Adrenal gland (tissue), 9 donors: ENCODE measurements at regions not wholly inside any gene's neighbourhood (a gene's known extent, or its start where the extent isn't known, plus 50 kb on each side); places are given as distances from the start of the nearest gene placed in this dataset.
"Not testable (repeated sequence)": the region's sequence is repeated elsewhere in the genome, so short reads cannot be mapped to it uniquely, and the experiment has no call there.

Experiments used
- DNase-seq, 7 donors: peaks; one replicate each; pipeline ENCODE4 v3.0.0-alpha.2; 2019 to 2020
- H3K27ac ChIP-seq, 5 donors: fragments of 200-600 bp; sonication (generic) in 4 of 5; 1 replicate in 3 of 5; 2 replicates in 2 of 5; pipeline versions ENCODE4 v1.5.1 to v1.8.0; 2016 to 2020; ENCODE audit warnings: mild to moderate bottlenecking in 1 of 5
- H3K27me3 ChIP-seq: fragments of 200-600 bp; 2 replicates; pipeline ENCODE4 v1.8.0; 2021
- H3K36me3 ChIP-seq, 2 donors: fragments of 200-600 bp; replicated peaks in 1 of 2; 1 replicate in 1 of 2; 2 replicates in 1 of 2; pipeline versions ENCODE4 v1.5.1 to v1.8.0; 2018 to 2022
- H3K4me1 ChIP-seq, 2 donors: fragments of 200-600 bp; replicated peaks in 1 of 2; 1 replicate in 1 of 2; 2 replicates in 1 of 2; pipeline versions ENCODE4 v1.5.1 to v1.8.0; 2018 to 2021
- H3K4me3 ChIP-seq, 4 donors: fragments of 200-600 bp; sonication (generic) in 3 of 4; one replicate each; pipeline ENCODE4 v1.5.1; 2016 to 2018
- H3K9me3 ChIP-seq, 3 donors: fragments of 200-600 bp; sonication (generic) in 1 of 3; replicated peaks in 1 of 3; 1 replicate in 2 of 3; 2 replicates in 1 of 3; pipeline versions ENCODE4 v1.5.1 to v1.8.0; 2016 to 2021
- POLR2A ChIP-seq, 2 donors: fragments of 450-650 bp; IDR thresholded peaks; one replicate each; pipeline ENCODE4 v1.6.1; 2017; ENCODE audit warnings: antibody characterized with exemption in 2 of 2, mild to moderate bottlenecking in 2 of 2, moderate library complexity in 1 of 2
- WGBS, 4 donors: extraction: QIAGEN DNeasy Blood & Tissue Kit in 2 of 4; methylation state at CpG; one replicate each; pipeline versions ENCODE4 v1.1.5 to v1.1.7; 2013 to 2017; 5-methylcytosine and 5-hydroxymethylcytosine counted together
- intact Hi-C, 2 donors: fragments of 100-400 bp; cut with DNase I; formaldehyde crosslinking; loops; one replicate each; pipeline versions ENCODE4 v1.14.1 to v1.15.0; 2022 to 2023
- TF ChIP-seq, protein P1 (sequence below), 6 experiments: fragments of 450-650 bp in 4 of 6; fragments of 200-600 bp in 2 of 6; sonication (generic) in 1 of 6; IDR thresholded peaks; 1 replicate in 5 of 6; 2 replicates in 1 of 6; pipeline versions ENCODE4 v1.5.1 to v1.8.0; 2016 to 2021; ENCODE audit warnings: antibody characterized with exemption in 6 of 6, mild to moderate bottlenecking in 2 of 6, moderate library complexity in 1 of 6
- donor health status: healthy with polysubstance abuse.
- donor health status: Bipolar disorder and iron deficiency.
- donor health status: DM: yes; HTN: yes; CAD: no.
- donor health status: DM: no; HTN: no; CAD: no.
- donor health status: DM: no; HTN: no; CAD: no.

DNA sequence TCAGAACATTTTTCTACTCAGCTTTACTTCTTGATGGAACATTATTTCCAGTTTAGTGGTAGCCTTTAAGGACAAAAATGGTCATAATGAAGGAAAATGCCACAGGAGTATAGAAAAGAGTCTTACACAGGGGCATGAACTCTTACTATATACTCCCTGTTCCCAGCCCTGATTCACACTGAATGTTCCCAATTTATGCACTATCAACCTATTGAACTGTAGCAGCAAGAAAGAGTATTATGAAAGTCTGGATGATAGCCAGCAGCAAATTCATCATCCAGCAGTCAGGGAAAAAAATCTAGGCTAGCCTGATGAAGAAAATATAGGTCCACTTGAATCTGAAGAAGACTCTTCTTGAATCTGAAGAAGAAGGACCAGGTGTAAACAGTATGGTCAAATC is 1170.3 kb upstream of the CHAC2 start:
- Histone ChIP-seq H3K27ac (no peak overlapping the region), H3K27me3 (no peaks in the 10 kb centered on the region), H3K36me3 (no peaks in the 10 kb centered on the region), H3K4me1 (no peaks in the 10 kb centered on the region), H3K9me3 (no peaks in the 10 kb centered on the region), H3K4me3 (no peak overlapping the region)
- no peak for TF ChIP-seq POLR2A (IDR thresholded peaks at IDR 0.05)
- TF ChIP-seq, protein P1, sequence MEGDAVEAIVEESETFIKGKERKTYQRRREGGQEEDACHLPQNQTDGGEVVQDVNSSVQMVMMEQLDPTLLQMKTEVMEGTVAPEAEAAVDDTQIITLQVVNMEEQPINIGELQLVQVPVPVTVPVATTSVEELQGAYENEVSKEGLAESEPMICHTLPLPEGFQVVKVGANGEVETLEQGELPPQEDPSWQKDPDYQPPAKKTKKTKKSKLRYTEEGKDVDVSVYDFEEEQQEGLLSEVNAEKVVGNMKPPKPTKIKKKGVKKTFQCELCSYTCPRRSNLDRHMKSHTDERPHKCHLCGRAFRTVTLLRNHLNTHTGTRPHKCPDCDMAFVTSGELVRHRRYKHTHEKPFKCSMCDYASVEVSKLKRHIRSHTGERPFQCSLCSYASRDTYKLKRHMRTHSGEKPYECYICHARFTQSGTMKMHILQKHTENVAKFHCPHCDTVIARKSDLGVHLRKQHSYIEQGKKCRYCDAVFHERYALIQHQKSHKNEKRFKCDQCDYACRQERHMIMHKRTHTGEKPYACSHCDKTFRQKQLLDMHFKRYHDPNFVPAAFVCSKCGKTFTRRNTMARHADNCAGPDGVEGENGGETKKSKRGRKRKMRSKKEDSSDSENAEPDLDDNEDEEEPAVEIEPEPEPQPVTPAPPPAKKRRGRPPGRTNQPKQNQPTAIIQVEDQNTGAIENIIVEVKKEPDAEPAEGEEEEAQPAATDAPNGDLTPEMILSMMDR (IDR thresholded peaks at IDR 0.05): no peak
- no peak for DNase-seq
- intact Hi-C loops: no loop called here

DNA sequence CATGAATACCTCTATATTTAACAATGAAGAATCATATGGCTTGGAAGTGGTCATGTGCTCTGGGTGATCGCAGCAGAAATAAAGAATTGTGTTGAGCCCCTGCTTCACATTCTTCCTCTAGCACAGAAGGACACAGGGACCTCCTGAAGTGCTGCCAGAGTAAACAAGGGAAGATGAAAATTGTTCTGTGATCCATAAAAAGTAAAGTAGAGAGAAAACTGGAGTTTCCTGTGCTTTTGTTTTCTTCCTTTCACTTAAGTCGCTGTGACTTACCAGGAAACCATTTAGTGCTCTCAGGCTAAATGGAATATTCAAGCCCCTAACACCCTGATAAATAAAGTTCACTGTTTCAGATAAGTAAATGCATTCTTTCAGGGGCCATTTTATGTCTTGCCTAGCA is 1173.6 kb upstream of the CHAC2 start:
- H3K4me1 ChIP-seq: no peaks in the 10 kb centered on the region
- WGBS, 4 donors: 36 to 47% (median 42%) methylated on average over 2 of the region's 2 CpGs

DNA sequence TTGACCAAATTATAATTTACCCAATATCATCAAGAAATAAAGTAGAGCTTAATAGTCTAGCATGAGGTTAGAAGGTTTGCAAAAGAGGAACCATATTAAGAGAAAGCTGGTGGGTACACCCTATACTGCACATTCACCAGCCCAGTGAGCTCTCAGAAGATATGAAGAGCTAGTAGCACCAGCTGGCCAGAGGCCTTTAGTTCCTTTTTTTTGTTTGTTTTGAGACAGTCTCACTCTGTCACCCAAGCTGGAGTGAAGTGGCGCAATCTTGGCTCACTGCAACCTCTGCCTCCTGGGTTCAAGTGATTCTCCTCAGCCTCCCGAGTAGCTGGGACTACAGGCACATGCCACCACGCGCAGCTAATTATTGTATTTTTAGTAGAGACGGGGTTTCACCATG is 1183.5 kb upstream of the CHAC2 start:
- H3K4me3 ChIP-seq, H3K9me3 ChIP-seq, H3K36me3 ChIP-seq, DNase-seq, H3K27ac ChIP-seq, H3K27me3 ChIP-seq, intact Hi-C loops, H3K4me1 ChIP-seq: not testable (repeated sequence)
- WGBS, 4 donors: 78 to 83% (median 81%) methylated on average over 5 of the region's 5 CpGs

More for the DNA sequence above, 1173.6 kb upstream of the CHAC2 start:
- no peak for DNase-seq
- Histone ChIP-seq H3K36me3 (no peaks in the 10 kb centered on the region), H3K9me3 (no peaks in the 10 kb centered on the region), H3K27me3 (no peaks in the 10 kb centered on the region), H3K4me3 (no peak overlapping the region), H3K27ac (no peak overlapping the region)
- intact Hi-C loops: no loop called here
- TF ChIP-seq, protein P1 (IDR thresholded peaks at IDR 0.05): no peak
- no peak for TF ChIP-seq POLR2A (IDR thresholded peaks at IDR 0.05)

DNA sequence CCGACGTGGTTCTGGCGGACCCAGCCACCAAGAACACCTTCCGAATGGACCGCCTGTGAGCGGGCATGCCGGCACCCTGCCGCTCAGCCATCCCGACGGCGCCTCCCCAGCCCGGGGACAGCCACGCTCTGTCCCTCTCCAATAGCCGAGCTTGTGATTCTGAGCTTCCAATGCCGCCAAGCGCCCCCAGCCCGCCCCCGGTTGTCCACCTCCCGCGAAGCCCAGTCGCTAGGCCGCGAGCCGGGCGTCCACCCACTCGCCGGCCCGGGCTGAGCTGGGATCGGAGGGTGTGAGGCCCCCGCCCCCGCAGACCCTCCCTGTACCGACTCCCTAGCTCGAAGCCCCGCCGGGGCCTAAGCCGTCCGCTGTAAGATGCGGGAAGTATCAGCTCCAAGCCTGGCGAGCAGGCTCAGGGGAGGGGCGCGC is 1195.1 kb upstream of the CHAC2 start:
- Histone ChIP-seq H3K27me3 (no peaks in the 10 kb centered on the region), H3K9me3 (peaks cover 0 to 5% (median 0%) of the 10 kb centered on the region in 3 donors), H3K4me3 (no peak overlapping the region), H3K36me3 (no peaks in the 10 kb centered on the region), H3K4me1 (no peaks in the 10 kb centered on the region), H3K27ac (no peak overlapping the region)
- TF ChIP-seq, protein P1 (IDR thresholded peaks at IDR 0.05): no peak
- no peak for TF ChIP-seq POLR2A (IDR thresholded peaks at IDR 0.05)
- DNase-seq: no peak
- 94 to 99% (median 96%) methylated on average over 7 to 41 of the region's 41 CpGs for WGBS, 4 donors
- intact Hi-C loops: no loop called here
